OCI-LY1 (cell line): ENCODE measurements at regions not wholly inside any gene's neighbourhood (a gene's known extent, or its start where the extent isn't known, plus 50 kb on each side); places are given as distances from the start of the nearest gene placed in this dataset.

Experiments used
- H2AFZ ChIP-seq: fragments of 200-600 bp; sonication (generic), shearing (Covaris generic); 2 replicates; pipeline ENCODE4 v1.6.0; 2014; ENCODE audit warnings: antibody characterized with exemption, mild to moderate bottlenecking, low read length
- H3F3A ChIP-seq: fragments of 200-600 bp; sonication (generic), shearing (Covaris generic); 2 replicates; pipeline ENCODE4 v1.6.0; 2014; ENCODE audit warnings: mild to moderate bottlenecking, antibody characterized with exemption, low read length, moderate library complexity; ENCODE audit not compliant: insufficient read depth
- H3K27ac ChIP-seq: fragments of 200-600 bp; sonication (generic); 2 replicates; pipeline ENCODE4 v1.5.1; 2014; ENCODE audit warnings: low read length, mixed run types, mild to moderate bottlenecking, low read depth; ENCODE audit not compliant: poor library complexity, severe bottlenecking
- H3K27me3 ChIP-seq: fragments of 200-600 bp; sonication (generic); 2 replicates; pipeline ENCODE4 v1.6.0; 2014; ENCODE audit warnings: antibody characterized with exemption, mild to moderate bottlenecking, low read length, moderate library complexity; ENCODE audit not compliant: insufficient read depth
- H3K36me3 ChIP-seq: fragments of 200-600 bp; sonication (generic); 2 replicates; pipeline ENCODE4 v1.6.1; 2014; ENCODE audit warnings: mild to moderate bottlenecking, antibody characterized with exemption, low read length, moderate library complexity, mixed read lengths; ENCODE audit not compliant: insufficient read depth
- H3K4me1 ChIP-seq: fragments of 200-600 bp; sonication (generic); 2 replicates; pipeline ENCODE4 v1.5.1; 2014; ENCODE audit warnings: mild to moderate bottlenecking, low read length, moderate library complexity; ENCODE audit not compliant: insufficient read depth, severe bottlenecking
- H3K4me2 ChIP-seq: fragments of 200-600 bp; sonication (generic), shearing (Covaris generic); 2 replicates; pipeline ENCODE4 v1.6.1; 2014; ENCODE audit warnings: low read length
- H3K4me3 ChIP-seq: fragments of 200-600 bp; sonication (generic); 2 replicates; pipeline ENCODE4 v1.5.1; 2014; ENCODE audit warnings: low read length, low read depth, mild to moderate bottlenecking, mixed read lengths; ENCODE audit not compliant: poor library complexity, severe bottlenecking
- H3K79me2 ChIP-seq: fragments of 200-600 bp; shearing (Covaris generic); 2 replicates; pipeline ENCODE4 v1.6.1; 2016; ENCODE audit warnings: mixed run types, low read length, mixed read lengths; ENCODE audit not compliant: insufficient read depth
- H3K9ac ChIP-seq: fragments of 200-600 bp; sonication (generic), shearing (Covaris generic); 2 replicates; pipeline ENCODE4 v1.6.1; 2014; ENCODE audit warnings: mild to moderate bottlenecking, low read length, mixed read lengths
- H3K9me2 ChIP-seq: fragments of 200-600 bp; sonication (generic), shearing (Covaris generic); 2 replicates; pipeline ENCODE4 v1.6.1; 2014; ENCODE audit warnings: low read depth, mild to moderate bottlenecking, low read length, mixed read lengths
- H3K9me3 ChIP-seq: fragments of 200-600 bp; shearing (Covaris generic); 2 replicates; pipeline ENCODE4 v1.6.1; 2014; ENCODE audit warnings: low read length, mixed read lengths
- H4K20me1 ChIP-seq: fragments of 200-600 bp; sonication (generic), shearing (Covaris generic); 2 replicates; pipeline ENCODE4 v1.6.0; 2016; ENCODE audit warnings: mild to moderate bottlenecking, low read length; ENCODE audit not compliant: insufficient read depth
- EZH2 ChIP-seq: fragments of 200-600 bp; sonication (generic), shearing (Covaris generic); IDR thresholded peaks from 2 replicates; pipeline ENCODE4 v1.8.0; 2017; ENCODE audit warnings: borderline replicate concordance, mixed run types, mild to moderate bottlenecking, antibody characterized with exemption, low read length, moderate library complexity, mixed read lengths
- TF ChIP-seq, protein P1 (sequence below): fragments of 200-600 bp; sonication (generic), shearing (Covaris generic); IDR thresholded peaks from 2 replicates; pipeline ENCODE4 v1.5.1; 2017; ENCODE audit warnings: mild to moderate bottlenecking, antibody characterized with exemption, low read length, moderate library complexity, mixed read lengths

DNA sequence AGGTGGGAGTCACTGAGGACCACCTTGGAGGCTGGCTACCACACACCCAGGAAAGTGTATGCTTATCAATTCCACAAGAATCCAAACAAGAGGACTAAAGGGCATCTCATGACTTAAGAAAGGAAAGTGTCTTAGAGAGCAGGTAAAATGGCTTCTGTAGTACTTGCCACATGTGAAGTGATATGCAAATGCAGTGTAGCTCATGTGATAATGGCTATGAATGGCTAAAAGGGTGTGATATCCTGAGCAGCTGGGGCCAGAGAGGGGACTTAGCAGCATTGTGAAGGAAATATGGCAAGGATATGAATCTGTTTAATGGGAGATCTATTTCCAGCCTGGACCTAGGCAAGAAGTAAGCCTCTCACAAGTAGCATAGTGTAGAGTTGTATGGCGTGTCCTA is 90.5 kb downstream of the BUB3 start:
- H3K4me2 ChIP-seq = no peak overlapping the region
- TF ChIP-seq, protein P1, sequence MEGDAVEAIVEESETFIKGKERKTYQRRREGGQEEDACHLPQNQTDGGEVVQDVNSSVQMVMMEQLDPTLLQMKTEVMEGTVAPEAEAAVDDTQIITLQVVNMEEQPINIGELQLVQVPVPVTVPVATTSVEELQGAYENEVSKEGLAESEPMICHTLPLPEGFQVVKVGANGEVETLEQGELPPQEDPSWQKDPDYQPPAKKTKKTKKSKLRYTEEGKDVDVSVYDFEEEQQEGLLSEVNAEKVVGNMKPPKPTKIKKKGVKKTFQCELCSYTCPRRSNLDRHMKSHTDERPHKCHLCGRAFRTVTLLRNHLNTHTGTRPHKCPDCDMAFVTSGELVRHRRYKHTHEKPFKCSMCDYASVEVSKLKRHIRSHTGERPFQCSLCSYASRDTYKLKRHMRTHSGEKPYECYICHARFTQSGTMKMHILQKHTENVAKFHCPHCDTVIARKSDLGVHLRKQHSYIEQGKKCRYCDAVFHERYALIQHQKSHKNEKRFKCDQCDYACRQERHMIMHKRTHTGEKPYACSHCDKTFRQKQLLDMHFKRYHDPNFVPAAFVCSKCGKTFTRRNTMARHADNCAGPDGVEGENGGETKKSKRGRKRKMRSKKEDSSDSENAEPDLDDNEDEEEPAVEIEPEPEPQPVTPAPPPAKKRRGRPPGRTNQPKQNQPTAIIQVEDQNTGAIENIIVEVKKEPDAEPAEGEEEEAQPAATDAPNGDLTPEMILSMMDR = no peak
- no peaks in the 10 kb centered on the region for H3K27me3 ChIP-seq
- no peaks in the 10 kb centered on the region for H3K9me3 ChIP-seq
- no peaks in the 10 kb centered on the region for H3K4me1 ChIP-seq
- H3K4me3 ChIP-seq = no peak overlapping the region
- no peak overlapping the region for H2AFZ ChIP-seq
- H3K36me3 ChIP-seq = no peaks in the 10 kb centered on the region
- H3K79me2 ChIP-seq = no peaks in the 10 kb centered on the region
- H3K9me2 ChIP-seq = no peaks in the 10 kb centered on the region
- no peaks in the 10 kb centered on the region for H3F3A ChIP-seq
- H3K27ac ChIP-seq = no peak overlapping the region
- no peaks in the 10 kb centered on the region for H4K20me1 ChIP-seq
- no peak overlapping the region for H3K9ac ChIP-seq

DNA sequence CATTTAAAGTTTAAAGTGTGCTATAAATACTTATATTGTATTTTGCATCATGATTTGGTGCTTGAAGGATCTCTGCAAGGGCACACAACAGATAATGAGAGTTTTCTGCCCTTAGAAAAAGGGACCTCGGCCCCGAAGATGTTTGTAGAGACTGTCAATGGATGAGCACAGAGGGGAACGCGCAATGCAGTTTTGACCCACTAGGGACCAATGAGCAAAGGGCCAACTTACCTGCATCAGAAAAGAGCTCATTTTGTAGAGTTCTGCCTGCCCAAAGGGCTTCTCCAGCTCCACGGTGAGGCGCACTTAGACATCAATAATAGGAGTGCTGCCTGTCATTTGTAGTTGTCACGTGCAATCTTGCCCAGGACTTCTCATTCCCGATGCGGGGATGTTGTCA is 91.1 kb downstream of the BUB3 start:
- H3K9me3 ChIP-seq = no peaks in the 10 kb centered on the region
- no peaks in the 10 kb centered on the region for H4K20me1 ChIP-seq
- H3K36me3 ChIP-seq = no peaks in the 10 kb centered on the region
- H3K4me1 ChIP-seq = no peaks in the 10 kb centered on the region
- H3K79me2 ChIP-seq = no peaks in the 10 kb centered on the region
- H3F3A ChIP-seq = no peaks in the 10 kb centered on the region
- no peak overlapping the region for H3K9ac ChIP-seq
- H3K27me3 ChIP-seq = no peaks in the 10 kb centered on the region
- TF ChIP-seq, protein P1 = peak; percentile 10; the same call in 1 of the 2 replicates
- no peak for TF ChIP-seq EZH2
- no peak overlapping the region for H3K27ac ChIP-seq
- H2AFZ ChIP-seq = no peak overlapping the region
- H3K9me2 ChIP-seq = no peaks in the 10 kb centered on the region
- H3K4me2 ChIP-seq = no peak overlapping the region
- H3K4me3 ChIP-seq = no peak overlapping the region

DNA sequence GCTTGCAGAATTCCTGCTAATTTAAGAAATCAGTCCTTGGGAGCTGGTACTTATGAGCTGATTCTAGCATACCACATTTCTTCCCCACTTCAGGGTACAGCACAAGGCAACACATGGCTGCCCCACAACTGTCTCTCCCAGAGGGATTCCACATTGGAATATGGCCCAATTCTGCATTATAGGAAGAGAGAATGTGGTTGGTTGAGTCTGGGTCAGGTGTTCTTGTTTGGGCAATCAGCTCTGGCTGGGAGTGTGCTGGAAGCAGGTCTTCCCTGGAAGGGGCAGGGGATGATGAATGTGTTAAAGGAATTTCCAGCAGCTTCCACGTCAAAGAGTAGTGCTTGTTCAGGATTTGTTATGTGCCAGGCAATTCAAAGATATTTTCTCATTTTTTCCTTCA is 95.7 kb downstream of the BUB3 start:
- no peak overlapping the region for H3K27ac ChIP-seq
- no peaks in the 10 kb centered on the region for H3K79me2 ChIP-seq
- H3F3A ChIP-seq = no peaks in the 10 kb centered on the region
- H3K9me3 ChIP-seq = no peaks in the 10 kb centered on the region
- H3K27me3 ChIP-seq = no peaks in the 10 kb centered on the region
- no peaks in the 10 kb centered on the region for H3K9me2 ChIP-seq
- no peaks in the 10 kb centered on the region for H3K4me1 ChIP-seq
- H4K20me1 ChIP-seq = no peaks in the 10 kb centered on the region
- H2AFZ ChIP-seq = no peak overlapping the region
- H3K4me3 ChIP-seq = no peak overlapping the region
- no peak overlapping the region for H3K4me2 ChIP-seq
- no peak for TF ChIP-seq EZH2
- TF ChIP-seq, protein P1 = no peak
- no peaks in the 10 kb centered on the region for H3K36me3 ChIP-seq
- H3K9ac ChIP-seq = no peak overlapping the region
